22Rv1 (cell line): ENCODE measurements at regions not wholly inside any gene's neighbourhood (a gene's known extent, or its start where the extent isn't known, plus 50 kb on each side); places are given as distances from the start of the nearest gene placed in this dataset.

ENCODE experiments used
- H3K27ac ChIP-seq: fragments of 450-650 bp; 2 replicates; pipeline ENCODE4 v1.5.1; 2017
- ZFX ChIP-seq: fragments of 450-650 bp; IDR thresholded peaks from 2 replicates; pipeline ENCODE4 v1.6.1; 2017; ENCODE audit warnings: antibody characterized with exemption, borderline replicate concordance
- TF ChIP-seq, protein P1 (sequence below): fragments of 450-650 bp; IDR thresholded peaks from 2 replicates; pipeline ENCODE4 v1.5.1; 2017; ENCODE audit warnings: mild to moderate bottlenecking

DNA sequence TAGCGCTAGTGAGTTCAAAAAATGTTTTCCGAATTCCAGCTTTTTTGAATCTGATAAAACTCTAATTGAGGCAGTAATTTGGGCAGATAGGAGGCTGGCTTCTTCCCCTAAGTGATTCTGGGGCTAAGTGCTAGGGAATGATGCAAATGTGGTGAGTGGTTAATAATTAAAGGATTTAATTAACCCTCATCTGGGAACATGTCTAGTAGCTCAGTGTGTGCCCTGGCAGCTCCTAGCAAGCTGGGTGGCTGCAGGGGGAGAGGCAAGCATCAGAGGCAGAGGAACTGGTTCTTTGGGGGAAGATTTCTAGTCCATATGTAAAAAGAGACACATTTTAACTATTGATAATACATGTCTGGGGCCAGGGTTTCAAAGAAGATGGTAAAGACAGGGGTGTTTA is 354.5 kb downstream of the WDR11 start:
- no peak for TF ChIP-seq ZFX
- TF ChIP-seq, protein P1, sequence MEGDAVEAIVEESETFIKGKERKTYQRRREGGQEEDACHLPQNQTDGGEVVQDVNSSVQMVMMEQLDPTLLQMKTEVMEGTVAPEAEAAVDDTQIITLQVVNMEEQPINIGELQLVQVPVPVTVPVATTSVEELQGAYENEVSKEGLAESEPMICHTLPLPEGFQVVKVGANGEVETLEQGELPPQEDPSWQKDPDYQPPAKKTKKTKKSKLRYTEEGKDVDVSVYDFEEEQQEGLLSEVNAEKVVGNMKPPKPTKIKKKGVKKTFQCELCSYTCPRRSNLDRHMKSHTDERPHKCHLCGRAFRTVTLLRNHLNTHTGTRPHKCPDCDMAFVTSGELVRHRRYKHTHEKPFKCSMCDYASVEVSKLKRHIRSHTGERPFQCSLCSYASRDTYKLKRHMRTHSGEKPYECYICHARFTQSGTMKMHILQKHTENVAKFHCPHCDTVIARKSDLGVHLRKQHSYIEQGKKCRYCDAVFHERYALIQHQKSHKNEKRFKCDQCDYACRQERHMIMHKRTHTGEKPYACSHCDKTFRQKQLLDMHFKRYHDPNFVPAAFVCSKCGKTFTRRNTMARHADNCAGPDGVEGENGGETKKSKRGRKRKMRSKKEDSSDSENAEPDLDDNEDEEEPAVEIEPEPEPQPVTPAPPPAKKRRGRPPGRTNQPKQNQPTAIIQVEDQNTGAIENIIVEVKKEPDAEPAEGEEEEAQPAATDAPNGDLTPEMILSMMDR, result no peak
- no peak overlapping the region for H3K27ac ChIP-seq

DNA sequence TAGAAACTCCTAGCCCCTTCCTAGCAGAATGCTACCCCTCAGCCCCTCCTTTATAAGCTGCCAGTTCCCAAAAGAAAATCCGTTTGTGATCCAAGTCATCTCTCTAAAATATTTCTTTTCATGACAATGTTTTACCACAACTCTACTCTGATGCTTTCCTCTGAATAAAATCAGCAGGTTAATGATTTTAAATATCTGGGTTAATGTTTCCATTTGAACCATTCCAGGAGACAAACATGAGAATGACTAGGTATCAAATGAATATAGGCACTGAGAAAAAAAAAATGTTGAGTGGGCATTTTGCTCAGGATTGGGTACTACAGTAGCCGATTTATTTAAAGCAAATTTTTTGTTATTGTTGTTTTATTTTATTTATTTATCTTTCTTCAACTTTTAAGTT is 360.3 kb downstream of the WDR11 start:
- H3K27ac ChIP-seq, result no peak overlapping the region

DNA sequence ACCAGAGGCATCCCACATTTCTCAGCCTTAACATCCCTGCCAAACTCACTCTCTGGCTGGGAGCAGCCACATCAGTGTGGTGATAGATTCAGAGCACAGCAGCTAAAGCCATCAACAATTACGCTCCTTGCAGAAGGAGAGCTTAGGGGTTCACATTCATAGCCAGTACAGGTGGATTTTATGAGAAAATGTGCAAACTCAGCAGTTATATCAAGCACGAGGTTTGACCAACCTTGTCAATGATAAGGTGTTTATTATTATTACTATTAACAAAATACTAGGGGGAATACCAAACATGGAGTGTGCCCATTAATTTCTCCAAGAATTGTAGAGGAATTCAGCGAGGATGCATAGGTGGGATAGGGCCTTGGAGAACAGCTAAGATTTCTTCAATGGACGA is 362.3 kb downstream of the WDR11 start:
- no peak overlapping the region for H3K27ac ChIP-seq
- no peak for TF ChIP-seq ZFX
- TF ChIP-seq, protein P1, result no peak

More for the DNA sequence above, 360.3 kb downstream of the WDR11 start:
- TF ChIP-seq, protein P1, result no peak
- no peak for TF ChIP-seq ZFX

DNA sequence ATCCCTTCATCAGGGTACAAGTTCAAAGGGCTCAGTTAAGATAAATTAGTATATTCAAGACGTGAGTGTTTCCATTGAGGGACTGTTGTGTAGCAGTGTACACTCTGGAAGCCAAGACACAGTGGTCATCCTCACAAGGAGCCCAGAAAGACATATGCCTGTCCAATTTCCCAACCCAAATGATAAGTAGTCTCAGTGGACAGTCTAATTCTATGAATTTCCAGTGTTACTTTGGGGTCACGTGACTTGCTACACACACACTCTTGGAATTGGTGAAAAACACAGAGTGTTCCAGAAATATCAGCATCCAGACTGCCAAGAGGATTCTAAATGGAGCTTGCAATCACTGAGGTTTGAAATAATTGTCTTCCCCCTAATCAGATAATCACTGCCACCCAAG is 365.1 kb downstream of the WDR11 start:
- TF ChIP-seq, protein P1, result no peak
- TF ChIP-seq ZFX, result no peak
- H3K27ac ChIP-seq, result no peak overlapping the region

DNA sequence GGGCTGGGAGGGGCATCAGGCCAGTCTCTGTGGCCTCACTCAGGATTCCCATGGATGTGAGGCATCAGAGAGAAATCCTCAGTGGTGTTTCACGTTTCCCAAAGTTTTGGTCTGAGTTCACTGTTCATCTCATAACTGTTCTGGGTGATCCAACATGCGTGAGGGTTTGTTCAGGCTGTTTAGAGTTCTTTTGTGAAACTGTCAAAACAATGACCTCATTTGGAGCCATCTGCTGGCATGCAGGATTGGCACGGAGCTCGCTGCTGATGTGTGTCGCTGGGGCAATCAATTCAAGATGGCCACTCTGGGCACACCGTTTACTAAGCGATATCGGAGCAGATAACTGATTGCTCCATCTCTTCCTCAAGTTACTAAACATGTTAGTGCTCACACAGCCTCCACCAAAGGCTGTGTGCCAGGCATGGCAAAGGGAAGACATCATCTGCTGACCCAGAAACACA is 365.6 kb downstream of the WDR11 start:
- H3K27ac ChIP-seq, result no peak overlapping the region
- no peak for TF ChIP-seq ZFX
- TF ChIP-seq, protein P1, result no peak

DNA sequence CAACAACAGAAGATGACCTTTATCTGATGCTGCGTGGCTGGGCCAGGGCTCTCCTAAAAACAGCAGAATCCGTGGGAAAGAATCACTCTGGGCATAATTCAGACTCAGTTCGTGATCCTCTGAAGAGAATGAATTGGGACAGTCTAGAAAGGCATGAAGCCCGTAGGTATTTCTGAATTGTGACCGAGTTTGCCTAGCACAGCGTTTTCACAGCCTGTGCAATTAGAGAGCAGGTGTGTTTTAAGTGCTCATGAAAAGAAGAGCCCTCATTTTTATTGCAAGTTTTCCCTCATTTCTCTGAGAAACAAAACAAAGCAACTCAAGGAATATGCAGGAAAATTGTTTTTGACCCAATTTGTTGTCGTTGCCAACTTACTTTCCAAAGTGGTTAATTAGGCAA is 366.2 kb downstream of the WDR11 start:
- TF ChIP-seq, protein P1, result no peak
- TF ChIP-seq ZFX, result no peak
- H3K27ac ChIP-seq, result no peak overlapping the region

DNA sequence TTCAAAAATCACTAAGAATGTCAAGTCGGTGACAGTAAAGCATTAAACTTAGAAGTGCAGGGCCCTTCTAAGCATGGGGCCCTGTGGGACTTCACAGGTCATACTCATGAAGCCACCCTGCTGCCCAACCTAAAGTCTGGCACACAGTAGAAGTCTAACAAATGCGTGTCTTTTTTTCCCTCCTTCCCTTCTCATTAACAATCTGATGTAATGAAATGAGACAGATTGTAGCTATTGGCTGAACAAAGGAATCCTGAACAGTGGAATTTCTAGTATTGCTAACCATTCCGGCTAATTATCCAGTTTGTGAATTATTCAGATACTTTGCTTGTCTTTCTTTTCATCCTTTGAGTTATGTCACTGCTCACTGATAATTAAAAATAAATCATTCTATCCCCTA is 369.9 kb downstream of the WDR11 start:
- no peak overlapping the region for H3K27ac ChIP-seq
- TF ChIP-seq ZFX, result no peak
- TF ChIP-seq, protein P1, result no peak
